HCT116 (cell line): ENCODE measurements at regions not wholly inside any gene's neighbourhood (a gene's known extent, or its start where the extent isn't known, plus 50 kb on each side); places are given as distances from the start of the nearest gene placed in this dataset.

Experiments
- EZH2phosphoT487 ChIP-seq: fragments of 200-600 bp; IDR thresholded peaks from 2 replicates; pipeline ENCODE4 v1.6.1; 2018; ENCODE audit warnings: antibody characterized with exemption, borderline replicate concordance
- FOSL1 ChIP-seq: IDR thresholded peaks from 2 replicates; pipeline ENCODE4 v1.6.1; 2012; ENCODE audit warnings: low read depth
- POLR2A ChIP-seq: IDR thresholded peaks from 2 replicates; pipeline ENCODE4 v1.7.0; 2011; ENCODE audit warnings: borderline replicate concordance; ENCODE audit not compliant: insufficient read depth, insufficient read length; ENCODE audit errors: extremely low read depth
- POLR2AphosphoS5 ChIP-seq: IDR thresholded peaks from 2 replicates; pipeline ENCODE4 v1.6.1; 2011; ENCODE audit warnings: mild to moderate bottlenecking, low read depth, low read length, moderate library complexity
- RAD21 ChIP-seq: IDR thresholded peaks from 2 replicates; pipeline ENCODE4 v1.6.1; 2012; ENCODE audit warnings: low read depth, mild to moderate bottlenecking
- SIN3A ChIP-seq: IDR thresholded peaks from 2 replicates; pipeline ENCODE4 v1.6.1; 2012; ENCODE audit warnings: low read depth
- YY1 ChIP-seq: IDR thresholded peaks from 2 replicates; pipeline ENCODE4 v1.6.1; 2011; ENCODE audit warnings: low read length, low read depth, moderate library complexity, mild to moderate bottlenecking; ENCODE audit not compliant: insufficient replicate concordance; ENCODE audit errors: extremely low read depth
- ZFX ChIP-seq: fragments of 450-650 bp; IDR thresholded peaks from 2 replicates; pipeline ENCODE4 v1.6.1; 2017
- TF ChIP-seq, protein P1 (sequence below), 3 experiments: fragments of 200-600 bp in 1 of 3; sonication (generic) in 1 of 3; IDR thresholded peaks in 2 of 3; conservative IDR thresholded peaks in 1 of 3; 2 replicates each; pipeline ENCODE4 v1.5.1; 2012 to 2017; ENCODE audit warnings: low read depth in 2 of 3, low read length in 2 of 3, antibody characterized with exemption in 1 of 3, borderline replicate concordance in 1 of 3, control low read depth in 1 of 3, mild to moderate bottlenecking in 1 of 3, mixed read lengths in 1 of 3, mixed run types in 1 of 3, moderate library complexity in 1 of 3; ENCODE audit not compliant: insufficient read depth in 1 of 3
- TF ChIP-seq, protein P2 (sequence below): IDR thresholded peaks from 2 replicates; pipeline ENCODE4 v1.6.1; 2012; ENCODE audit warnings: low read depth

DNA sequence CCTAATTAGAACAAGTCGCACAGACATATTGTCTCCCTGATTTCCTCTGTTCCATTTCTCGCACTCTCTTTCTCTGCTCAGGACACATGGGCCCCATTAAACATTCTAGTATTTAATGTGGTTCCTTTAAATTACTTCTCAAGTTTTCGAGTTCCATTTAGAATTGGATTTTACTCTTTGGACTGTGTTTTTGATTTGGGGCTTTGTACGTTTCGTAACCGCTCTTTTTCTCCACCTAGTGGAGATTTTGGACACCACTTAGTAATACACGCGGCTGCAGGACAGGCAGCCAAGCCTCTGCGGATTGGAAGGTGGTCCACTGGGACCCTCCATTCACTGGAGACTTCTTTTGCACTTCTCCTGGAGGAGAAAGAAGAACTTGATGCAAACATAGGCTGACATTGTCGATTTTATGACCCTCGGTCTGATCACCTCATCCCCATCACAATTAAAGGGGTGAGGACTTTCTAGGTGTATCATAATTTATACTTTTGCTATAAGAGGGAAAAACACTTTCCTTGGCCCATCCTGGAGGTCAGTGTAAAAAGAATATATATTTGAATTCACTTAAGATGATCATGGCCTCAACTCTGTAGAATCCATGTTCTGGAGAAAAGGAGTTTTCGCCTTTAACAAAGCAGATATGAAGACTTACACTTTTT, 85.7 kb downstream of the NOG start:
- TF ChIP-seq, protein P1, sequence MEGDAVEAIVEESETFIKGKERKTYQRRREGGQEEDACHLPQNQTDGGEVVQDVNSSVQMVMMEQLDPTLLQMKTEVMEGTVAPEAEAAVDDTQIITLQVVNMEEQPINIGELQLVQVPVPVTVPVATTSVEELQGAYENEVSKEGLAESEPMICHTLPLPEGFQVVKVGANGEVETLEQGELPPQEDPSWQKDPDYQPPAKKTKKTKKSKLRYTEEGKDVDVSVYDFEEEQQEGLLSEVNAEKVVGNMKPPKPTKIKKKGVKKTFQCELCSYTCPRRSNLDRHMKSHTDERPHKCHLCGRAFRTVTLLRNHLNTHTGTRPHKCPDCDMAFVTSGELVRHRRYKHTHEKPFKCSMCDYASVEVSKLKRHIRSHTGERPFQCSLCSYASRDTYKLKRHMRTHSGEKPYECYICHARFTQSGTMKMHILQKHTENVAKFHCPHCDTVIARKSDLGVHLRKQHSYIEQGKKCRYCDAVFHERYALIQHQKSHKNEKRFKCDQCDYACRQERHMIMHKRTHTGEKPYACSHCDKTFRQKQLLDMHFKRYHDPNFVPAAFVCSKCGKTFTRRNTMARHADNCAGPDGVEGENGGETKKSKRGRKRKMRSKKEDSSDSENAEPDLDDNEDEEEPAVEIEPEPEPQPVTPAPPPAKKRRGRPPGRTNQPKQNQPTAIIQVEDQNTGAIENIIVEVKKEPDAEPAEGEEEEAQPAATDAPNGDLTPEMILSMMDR (IDR thresholded peaks at IDR 0.05 in 2 of 3, conservative IDR thresholded peaks at IDR 0.05 in 1 of 3; ENCODE audit: borderline replicate concordance in 1 of 3, insufficient read depth in 1 of 3, low read depth in 2 of 3, low read length in 2 of 3), result peak; percentile 53 to 88 (median 77)
- no peak for TF ChIP-seq SIN3A
- no peak for TF ChIP-seq ZFX
- no peak for TF ChIP-seq POLR2A
- no peak for TF ChIP-seq POLR2AphosphoS5
- TF ChIP-seq YY1, result no peak
- peak; percentile 54 for TF ChIP-seq RAD21
- TF ChIP-seq EZH2phosphoT487, result no peak
- TF ChIP-seq, protein P2, sequence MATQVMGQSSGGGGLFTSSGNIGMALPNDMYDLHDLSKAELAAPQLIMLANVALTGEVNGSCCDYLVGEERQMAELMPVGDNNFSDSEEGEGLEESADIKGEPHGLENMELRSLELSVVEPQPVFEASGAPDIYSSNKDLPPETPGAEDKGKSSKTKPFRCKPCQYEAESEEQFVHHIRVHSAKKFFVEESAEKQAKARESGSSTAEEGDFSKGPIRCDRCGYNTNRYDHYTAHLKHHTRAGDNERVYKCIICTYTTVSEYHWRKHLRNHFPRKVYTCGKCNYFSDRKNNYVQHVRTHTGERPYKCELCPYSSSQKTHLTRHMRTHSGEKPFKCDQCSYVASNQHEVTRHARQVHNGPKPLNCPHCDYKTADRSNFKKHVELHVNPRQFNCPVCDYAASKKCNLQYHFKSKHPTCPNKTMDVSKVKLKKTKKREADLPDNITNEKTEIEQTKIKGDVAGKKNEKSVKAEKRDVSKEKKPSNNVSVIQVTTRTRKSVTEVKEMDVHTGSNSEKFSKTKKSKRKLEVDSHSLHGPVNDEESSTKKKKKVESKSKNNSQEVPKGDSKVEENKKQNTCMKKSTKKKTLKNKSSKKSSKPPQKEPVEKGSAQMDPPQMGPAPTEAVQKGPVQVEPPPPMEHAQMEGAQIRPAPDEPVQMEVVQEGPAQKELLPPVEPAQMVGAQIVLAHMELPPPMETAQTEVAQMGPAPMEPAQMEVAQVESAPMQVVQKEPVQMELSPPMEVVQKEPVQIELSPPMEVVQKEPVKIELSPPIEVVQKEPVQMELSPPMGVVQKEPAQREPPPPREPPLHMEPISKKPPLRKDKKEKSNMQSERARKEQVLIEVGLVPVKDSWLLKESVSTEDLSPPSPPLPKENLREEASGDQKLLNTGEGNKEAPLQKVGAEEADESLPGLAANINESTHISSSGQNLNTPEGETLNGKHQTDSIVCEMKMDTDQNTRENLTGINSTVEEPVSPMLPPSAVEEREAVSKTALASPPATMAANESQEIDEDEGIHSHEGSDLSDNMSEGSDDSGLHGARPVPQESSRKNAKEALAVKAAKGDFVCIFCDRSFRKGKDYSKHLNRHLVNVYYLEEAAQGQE, result no peak
- TF ChIP-seq FOSL1, result no peak
